NCI-H82 treated with DMSO at 0.1 percent for 48 hours (cell line): ENCODE measurements at regions not wholly inside any gene's neighbourhood (a gene's known extent, or its start where the extent isn't known, plus 50 kb on each side); places are given as distances from the start of the nearest gene placed in this dataset.

Experiments
- DNase-seq: peaks from one replicate; lab custom pipeline; 2025; ENCODE audit not compliant: unreplicated experiment; lab: John Stamatoyannopoulos, UW

DNA sequence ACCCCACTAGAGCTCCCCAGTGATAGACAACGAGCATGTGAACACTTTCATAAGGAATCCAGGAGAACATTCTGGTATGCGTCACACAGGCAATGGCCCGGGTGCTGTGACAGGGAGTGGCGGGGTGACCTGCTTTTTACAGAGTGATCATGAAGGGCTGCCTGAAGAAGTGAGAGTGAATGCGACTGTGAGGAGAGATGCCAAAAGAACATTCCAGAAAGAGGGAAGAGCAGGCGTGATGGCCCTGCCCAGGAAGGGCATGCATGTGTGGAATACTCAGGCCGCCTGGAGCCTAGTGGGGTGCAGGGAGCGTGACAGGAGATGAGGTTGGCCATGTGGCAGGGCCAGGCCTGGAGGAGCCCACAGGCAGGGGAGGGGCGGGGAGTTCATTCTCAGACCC lies 53.8 kb downstream of the FZD10 start:
- no peak for DNase-seq

DNA sequence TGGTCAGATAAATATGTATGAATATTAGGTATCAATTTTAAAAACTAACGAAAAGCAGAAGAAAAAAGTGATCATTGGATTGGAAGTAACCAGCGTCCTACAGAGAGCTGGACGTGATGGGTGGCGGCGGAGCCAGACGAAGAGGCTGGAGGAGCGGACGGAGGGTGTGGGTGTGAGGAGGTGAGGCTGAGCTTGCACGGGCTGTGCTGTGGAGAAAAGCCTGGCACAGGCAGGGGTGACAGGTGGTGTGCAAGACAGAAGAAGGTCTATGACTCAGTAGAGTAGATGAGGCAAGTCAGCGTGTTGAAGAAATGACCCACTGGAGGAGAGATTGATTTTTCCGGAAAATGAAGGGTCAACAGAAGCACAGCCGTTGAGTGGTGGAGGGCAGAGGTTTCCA lies 56.4 kb downstream of the FZD10 start:
- no peak for DNase-seq

DNA sequence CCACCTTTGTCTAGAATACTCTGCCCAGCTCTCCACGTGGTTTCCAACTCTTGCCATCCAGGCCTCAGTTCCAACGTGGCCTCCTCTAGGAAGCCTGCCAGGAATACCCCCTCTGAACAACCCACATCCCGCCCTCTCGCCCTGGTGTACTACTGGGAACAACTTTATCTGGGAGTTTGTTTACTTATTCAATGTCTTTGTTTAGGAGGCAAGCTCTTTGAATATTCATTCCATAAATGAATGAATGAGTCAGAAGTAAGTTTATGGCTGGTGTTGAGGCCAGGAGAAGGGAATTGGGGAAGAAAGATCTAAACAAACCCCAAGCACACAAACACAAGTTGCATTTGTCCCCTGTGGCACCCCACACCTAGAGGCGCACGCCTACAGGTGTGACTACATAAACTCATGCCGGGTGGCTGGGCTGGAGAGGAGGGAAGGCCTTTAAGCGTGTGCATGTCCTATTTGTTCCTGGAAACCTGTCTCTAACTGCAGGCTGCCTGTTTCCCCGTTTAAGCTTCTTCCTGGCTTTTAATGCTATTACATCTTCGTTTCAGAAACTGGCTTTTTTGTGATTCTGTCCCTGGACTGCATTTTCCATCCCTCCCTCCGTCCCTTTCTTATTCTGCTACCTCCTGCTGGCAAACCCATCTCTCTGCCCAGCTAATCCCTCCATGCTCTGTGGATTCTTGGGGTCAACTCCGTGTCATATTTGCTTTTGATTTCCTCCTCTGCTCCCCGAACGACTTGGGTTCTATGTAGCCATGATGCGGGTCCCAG lies 57.9 kb downstream of the FZD10 start:
- DNase-seq, result no peak

DNA sequence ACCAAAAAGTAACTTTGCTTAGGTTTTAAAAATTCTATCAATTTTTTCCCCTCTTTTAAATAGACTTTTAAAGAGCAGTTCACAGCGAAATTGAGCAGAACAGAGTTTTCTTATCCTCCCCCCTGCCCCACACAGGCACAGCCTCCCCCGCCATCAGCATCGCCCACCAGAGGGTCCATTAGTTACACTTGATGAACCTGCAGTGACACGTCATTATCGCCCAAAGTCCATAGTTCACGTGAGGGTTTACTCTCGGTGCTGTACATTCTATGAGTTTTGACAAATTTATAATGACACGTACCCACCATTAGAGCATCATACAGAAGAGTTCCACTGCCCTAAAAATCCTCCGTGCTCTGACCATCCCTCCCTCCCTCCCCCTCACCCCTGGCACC lies 58.4 kb downstream of the FZD10 start:
- DNase-seq, result no peak

DNA sequence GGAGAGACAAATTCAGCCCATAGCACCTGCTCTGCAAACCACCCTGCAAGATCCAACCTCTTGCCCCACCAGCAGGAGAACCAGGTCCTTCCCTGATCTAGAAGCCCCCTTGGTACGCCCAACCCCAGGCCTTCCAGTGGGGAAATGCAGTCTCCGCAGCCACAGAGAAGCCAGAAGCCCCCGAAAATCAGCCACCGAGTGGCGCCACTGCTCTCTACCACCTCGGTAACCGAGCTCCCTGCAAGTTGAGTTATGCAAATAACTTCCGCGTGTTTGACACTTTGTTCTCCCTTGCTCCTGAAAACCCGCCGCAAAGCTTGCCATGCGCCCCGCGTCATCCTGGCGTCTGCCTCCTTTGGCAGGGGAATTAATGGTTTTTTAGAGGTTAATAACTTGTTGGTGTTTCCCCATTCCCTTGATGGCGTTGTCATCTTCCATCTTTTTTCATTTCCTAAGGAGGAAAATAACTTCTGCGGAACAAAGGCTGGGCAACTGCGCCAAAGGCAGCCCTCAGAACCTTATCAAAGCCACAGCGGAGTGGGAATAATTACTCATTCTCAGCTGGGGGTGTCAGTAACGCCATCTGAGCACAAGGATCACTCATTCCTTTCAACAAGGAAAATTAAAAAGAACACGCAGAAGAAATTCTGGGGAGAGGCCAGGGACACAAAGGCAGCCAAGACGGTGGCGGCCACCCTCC lies 60.4 kb downstream of the FZD10 start:
- DNase-seq, result no peak

DNA sequence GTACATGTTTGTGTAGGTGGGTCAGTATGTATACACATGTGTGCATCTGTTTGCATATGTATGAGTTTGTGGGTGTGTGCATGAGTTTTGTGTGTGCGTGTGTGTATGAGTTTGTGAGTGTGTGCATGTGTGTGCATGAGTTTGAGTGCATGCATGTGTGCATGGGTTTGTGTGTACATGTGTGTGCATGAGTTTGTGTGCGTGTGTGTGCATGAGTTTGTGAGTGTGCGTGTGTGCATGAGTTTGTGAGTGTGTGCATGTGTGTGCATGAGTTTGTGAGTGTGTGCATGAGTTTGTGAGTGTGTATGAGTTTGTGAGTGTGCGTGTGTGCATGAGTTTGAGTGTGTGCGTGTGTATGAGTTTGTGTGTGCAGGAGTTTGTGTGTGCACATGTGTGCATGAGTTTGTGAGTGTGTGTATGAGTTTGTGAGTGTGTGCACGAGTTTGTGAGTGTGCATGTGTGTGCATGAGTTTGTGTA lies 61.5 kb downstream of the FZD10 start:
- no peak for DNase-seq

DNA sequence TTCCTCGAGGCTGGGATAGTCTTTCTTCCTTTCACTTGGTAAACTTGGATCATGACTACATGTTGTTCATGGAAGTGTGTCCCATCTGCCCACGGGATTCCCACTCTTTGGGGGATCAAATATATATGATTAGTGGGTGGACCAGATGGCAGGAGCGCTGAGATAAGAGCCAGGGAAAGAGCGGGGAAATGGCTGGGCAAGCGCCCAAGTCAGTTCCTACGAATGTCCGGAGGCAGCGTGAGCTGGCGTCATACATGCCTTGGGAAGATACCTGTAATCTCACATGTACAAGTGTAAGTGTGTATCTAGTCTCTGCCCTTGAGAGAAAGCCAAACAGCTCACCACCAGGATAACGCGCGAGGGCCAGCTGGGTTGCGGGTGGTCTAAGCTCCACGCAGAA lies 62.3 kb downstream of the FZD10 start:
- DNase-seq, result no peak

DNA sequence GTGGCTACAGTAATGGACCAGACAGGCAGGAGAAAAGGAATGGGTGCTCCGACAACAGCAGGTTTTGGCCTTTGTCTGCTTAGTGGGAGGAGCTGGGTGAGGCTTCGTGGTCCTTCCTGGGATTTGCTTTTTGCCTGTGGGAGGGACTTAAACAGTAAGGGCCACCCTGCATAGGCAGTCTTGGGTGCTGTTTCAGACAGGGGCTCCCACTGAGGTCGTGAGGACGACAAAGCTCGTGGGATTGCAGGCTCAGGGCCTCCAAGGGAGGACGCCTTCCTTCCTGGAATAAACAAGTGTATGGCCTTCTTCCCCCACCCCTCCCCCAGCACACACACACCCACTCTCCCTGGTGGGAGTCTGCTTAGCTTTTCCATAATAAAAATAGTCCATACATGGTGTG lies 63.1 kb downstream of the FZD10 start:
- DNase-seq, result no peak

DNA sequence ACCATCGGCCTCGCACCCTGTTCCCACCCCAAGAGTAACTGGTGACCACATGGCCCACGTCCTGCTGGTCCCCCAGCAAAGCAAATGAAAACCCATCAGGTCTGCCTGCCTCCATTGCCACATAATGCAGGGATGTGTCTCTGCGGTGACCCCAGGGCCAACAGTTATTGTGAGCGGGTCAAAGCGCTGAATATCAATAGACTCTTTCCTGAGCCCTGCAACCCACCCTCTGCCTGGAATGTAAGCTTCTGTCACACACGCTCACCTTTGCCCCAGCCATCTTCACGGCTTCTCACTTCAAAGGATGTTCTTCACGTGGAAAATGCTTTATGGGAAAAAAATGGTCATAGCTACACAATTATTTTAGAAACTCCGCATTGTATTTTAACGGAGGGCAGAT lies 63.9 kb downstream of the FZD10 start:
- DNase-seq, result no peak

DNA sequence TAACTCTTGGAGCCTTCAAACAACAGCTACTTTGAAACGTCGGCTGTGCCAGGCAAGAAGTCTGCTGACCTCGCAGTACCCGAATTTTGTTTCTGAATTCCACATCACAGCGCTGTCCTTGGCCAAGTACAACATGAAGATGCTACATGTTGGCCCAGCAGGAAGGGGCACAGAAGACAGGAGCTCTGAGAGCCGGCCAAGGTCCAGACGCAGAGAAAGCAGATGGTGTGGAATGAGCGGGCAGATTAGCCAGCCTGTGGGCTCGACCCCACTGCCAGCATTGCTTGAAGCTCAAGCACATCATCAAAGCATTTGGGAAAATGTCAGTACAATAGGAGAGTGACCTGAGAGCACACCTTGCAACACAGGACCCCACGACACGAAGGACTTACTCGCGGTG lies 64.5 kb downstream of the FZD10 start:
- DNase-seq, result no peak

DNA sequence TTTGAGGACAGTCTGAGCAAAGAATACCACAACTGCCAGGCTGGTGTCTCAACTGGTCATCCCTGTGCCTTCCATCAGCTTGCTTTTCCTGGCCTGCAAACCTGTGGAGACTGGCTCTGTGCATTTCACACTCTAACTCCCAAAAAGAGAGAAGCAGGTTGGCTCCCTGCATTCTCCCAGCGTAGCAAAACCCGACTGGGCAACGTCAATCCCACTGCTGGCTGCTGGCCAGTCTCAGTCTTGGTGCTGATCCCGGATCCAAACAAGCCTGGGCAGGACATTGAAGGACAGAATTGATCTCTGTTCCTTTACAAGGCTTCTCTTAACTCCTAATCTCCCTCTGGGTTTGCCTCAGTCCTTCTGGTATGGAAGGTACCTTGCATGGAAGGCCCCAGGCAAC lies 65.4 kb downstream of the FZD10 start:
- no peak for DNase-seq

DNA sequence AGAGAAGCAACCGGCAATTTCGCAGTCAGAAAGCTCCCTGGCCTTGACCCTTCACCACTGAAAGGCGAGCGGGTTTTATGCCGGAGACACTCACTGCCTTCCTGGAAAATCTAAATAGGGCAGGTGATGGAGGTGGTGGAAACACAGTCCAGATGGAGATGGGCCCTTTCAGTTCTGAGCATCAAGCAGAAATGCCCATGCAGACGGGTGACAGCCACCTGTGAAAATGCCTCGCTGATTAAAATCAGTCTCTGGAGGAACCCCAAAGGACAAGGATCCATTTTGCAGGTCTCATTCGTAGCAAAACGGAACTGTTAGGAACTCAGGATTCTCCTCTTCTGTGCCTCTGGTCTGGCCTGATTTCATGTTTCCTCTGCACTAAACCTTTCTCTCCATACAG lies 74.2 kb downstream of the FZD10 start:
- DNase-seq, result no peak

DNA sequence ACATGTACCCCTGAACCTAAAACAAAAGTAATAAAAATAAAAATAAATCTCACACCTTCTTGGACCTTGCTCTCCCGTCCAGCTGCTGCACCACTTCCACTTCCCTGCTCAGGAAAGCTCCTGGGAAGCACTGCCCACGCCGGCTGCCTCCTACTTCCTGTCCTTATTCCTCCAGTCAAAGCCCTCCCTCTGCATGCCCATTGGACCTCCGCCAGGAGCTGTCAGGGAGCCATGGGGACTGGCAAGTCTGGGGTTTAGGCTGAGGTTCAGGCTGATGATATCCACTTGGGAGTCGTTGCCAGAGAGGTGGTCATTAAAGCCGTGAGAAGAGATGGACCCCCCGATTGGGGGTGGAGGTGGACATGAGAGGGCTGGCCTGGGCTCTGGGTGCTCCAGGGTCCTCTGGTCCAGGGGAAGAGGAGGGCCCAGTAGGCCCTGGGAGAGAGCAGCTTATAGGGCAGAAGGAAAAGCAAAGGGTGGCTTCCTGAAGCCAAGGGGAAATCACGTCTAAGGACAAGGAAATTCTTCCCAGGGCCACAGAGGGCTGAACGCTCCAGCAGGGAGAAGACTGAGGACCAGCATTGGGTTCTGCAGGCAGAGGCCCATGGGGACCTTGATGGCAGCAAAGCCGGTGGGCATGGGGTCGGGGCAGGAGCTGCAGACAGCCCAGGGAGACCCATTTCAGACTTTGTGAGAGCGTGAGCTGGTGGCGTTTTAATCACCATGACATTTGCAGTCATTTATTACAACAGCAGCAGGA lies 78.7 kb downstream of the FZD10 start:
- DNase-seq, result no peak

DNA sequence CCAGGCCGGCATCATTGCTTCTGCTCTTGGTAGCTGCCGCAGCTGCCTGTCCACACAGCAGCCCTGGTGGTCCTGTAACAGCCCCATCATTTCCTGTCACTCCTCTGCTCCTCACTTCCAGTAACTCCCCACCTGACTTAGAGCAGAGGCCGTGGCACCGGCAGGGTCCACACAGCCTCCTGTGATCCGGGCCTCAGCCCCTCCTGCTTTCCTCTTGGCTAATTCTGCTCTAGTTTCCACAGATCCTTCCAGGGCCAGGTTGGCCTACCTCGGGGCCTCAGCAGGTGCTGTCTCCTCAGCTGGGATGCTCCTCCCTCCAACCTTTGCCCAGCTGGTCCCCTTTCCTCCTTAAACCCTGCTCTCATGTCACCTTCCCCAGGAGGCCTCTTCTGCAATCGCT lies 80.2 kb downstream of the FZD10 start:
- no peak for DNase-seq

DNA sequence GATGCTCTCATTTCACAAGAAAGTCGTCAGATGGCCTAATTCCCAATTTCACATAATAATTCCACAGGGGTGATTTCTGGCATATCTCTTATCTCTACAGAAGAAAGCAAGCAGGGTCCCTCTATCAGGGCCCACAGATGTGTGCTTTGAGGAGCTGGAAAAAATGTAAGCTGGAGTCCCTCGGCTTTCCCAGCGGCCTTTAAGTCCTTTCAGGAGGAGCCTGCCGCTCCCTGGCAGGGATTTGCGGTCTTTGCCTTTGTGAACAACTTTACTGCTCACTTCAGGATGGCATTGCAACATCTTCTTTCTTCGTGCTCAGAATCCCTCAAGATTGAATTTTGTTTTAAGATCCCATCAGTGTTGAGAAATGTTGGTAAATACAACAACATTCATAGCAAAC lies 83.0 kb downstream of the FZD10 start:
- DNase-seq, result no peak

DNA sequence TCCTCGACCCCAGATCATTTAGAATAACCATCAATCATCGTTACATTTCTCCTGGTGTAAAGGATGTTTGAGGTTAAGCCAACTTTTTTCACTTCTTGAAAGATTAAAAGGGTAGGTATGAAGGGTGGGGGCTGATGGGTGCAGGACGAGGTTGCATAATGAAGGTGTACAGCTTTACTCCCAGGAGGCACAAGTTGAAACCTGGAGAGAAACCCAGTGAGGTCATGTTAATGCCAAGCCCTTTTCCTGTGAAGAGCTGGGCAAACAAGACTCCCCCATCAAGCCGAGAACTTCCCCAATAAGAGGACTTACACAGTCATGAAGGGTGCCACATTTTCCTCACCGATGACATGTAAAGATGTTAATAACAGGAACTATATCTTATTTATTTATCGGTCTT lies 84.3 kb downstream of the FZD10 start:
- no peak for DNase-seq

DNA sequence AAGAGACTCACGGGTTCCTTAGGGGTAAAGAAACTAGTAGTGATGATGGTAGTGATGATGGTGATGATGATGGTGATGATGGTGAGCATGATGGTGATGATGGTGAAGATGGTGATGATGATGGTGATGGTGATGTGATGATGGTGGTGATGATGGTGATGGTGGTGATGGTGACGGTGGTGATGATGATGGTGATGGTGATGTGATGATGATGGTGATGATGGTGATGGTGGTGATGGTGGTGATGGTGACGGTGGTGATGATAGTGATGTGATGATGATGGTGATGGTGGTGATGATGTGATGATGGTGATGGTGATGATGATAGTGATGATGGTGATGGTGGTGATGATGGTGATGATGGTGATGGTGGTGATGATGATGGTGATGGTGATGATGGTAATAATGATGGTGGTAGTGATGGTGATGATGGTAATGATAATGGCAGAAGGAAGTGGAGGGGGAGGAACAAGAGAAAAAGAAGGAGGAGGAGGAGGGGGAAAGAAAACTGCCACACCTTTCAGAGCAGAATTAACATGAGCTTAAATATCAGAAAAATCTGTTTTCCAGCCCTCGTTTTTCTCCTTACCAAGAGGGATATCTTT lies 85.5 kb downstream of the FZD10 start:
- DNase-seq, result no peak

DNA sequence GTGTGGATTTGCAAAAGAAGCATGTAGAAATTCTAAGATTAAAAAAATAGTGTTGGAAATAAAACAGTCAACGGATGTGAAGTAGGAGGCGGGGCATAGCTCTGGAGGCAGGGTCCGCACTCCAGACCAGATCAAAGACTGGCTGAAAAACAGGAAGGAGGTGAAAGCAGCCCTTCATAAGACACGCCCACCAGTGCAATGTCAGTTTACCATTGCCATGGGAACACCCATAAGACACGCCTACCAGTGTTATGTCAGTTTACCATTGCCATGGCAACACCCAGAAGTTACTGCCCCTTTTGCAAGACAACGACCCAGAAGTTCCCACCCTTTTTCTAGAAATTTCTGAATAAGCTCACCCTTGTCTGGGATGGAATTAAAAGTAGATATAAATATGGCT lies 87.1 kb downstream of the FZD10 start:
- no peak for DNase-seq

DNA sequence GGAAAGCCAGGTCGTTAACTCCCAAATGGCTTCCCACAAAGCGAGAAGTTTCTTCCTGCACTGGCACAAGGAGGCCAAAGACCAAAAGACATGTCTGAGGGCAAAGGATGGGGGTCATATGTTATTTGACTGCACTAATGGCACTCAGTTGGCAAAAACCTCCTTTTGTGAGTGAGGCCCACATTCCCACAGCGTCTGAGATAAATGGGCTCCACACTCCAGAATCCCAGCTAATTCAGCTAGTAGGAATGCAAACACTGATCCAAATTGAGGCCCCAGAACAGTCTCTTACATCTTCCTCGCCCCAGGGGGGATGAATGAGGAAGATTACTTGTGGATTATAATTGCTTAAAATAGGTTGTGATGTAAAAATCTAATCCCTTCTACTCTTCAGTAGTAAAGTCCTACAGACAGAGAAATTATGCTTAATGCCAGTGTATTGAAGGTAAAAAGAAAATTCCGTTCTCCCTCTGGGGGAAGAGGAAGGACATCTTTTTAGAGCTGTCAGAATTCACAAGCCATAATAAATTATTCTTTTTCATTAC lies 86.4 kb upstream of the PIWIL1 start:
- no peak for DNase-seq

DNA sequence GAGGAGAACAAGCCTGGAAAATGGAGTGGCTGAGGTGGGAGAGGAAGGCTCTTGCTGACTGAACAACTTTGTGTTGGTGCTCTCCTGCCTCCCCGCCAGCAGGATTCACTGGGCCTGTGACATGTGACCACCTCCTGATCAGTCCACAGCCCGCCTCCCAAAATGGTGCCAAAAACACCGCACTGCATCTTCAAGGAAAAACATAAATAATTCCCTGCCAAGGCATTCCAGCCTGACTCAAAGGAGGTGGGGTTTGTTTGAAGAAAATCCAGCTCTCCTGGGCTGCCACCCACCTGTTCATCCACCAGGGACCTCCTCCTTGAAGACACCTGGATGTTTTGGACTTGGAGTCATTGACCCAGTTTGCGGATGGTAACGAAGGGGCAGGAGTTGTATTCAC lies 83.8 kb upstream of the PIWIL1 start:
- no peak for DNase-seq
